Keratinocyte (primary cell): ENCODE measurements at regions not wholly inside any gene's neighbourhood (a gene's known extent, or its start where the extent isn't known, plus 50 kb on each side); places are given as distances from the start of the nearest gene placed in this dataset.

Source experiments
- DNase-seq: peaks from one replicate; pipeline ENCODE4 v3.0.0-alpha.2; 2011; ENCODE audit warnings: low read depth, missing footprints, low spot score
- FAIRE-seq: peaks from 2 replicates; lab custom pipeline; 2011; peaks lifted over from hg19 to GRCh38; lab: Jason Lieb, UNC
- H2AFZ ChIP-seq: 2 replicates; pipeline ENCODE4 v1.6.0; 2012; ENCODE audit warnings: low read length, control low read depth, inconsistent platforms; ENCODE audit not compliant: control insufficient read depth
- H3K27ac ChIP-seq: 2 replicates; pipeline ENCODE4 v1.5.1; 2011; ENCODE audit warnings: low read length; ENCODE audit not compliant: control insufficient read depth, insufficient read depth
- H3K27me3 ChIP-seq: 3 replicates; pipeline ENCODE4 v1.6.0; 2011; ENCODE audit warnings: low read length; ENCODE audit not compliant: control insufficient read depth, insufficient read depth; ENCODE audit errors: extremely low read depth
- H3K36me3 ChIP-seq, 2 experiments: 2 replicates in 1 of 2; 3 replicates in 1 of 2; pipeline ENCODE4 v1.5.1; 2011; ENCODE audit warnings: low read length in 2 of 2, mild to moderate bottlenecking in 1 of 2; ENCODE audit not compliant: control insufficient read depth in 2 of 2, insufficient read depth in 2 of 2; ENCODE audit errors: extremely low read depth in 1 of 2
- H3K4me1 ChIP-seq: 3 replicates; pipeline ENCODE4 v1.5.1; 2011; ENCODE audit warnings: low read length; ENCODE audit not compliant: control insufficient read depth, insufficient read depth; ENCODE audit errors: extremely low read depth
- H3K4me2 ChIP-seq: 3 replicates; pipeline ENCODE4 v1.6.0; 2011; ENCODE audit warnings: low read depth, low read length; ENCODE audit not compliant: control insufficient read depth, insufficient read depth; ENCODE audit errors: extremely low read depth
- H3K4me3 ChIP-seq, 3 experiments: fragments of 200-600 bp in 1 of 3; sonication (generic) in 1 of 3; 2 replicates in 2 of 3; 3 replicates in 1 of 3; pipeline ENCODE4 v1.5.1; 2011 to 2016; ENCODE audit warnings: low read length in 3 of 3, mild to moderate bottlenecking in 3 of 3, control low read depth in 2 of 3, inconsistent platforms in 1 of 3, low read depth in 1 of 3, mixed read lengths in 1 of 3, mixed run types in 1 of 3, moderate library complexity in 1 of 3; ENCODE audit not compliant: control insufficient read depth in 2 of 3, insufficient read depth in 2 of 3; ENCODE audit errors: extremely low read depth in 1 of 3
- H3K79me2 ChIP-seq: 2 replicates; pipeline ENCODE4 v1.6.0; 2012; ENCODE audit warnings: low read length; ENCODE audit not compliant: control insufficient read depth, insufficient read depth
- H3K9ac ChIP-seq: 3 replicates; pipeline ENCODE4 v1.6.0; 2011; ENCODE audit warnings: low read length; ENCODE audit not compliant: control insufficient read depth, insufficient read depth; ENCODE audit errors: extremely low read depth
- H3K9me1 ChIP-seq: 3 replicates; pipeline ENCODE4 v1.6.0; 2011; ENCODE audit warnings: low read length; ENCODE audit not compliant: control insufficient read depth, insufficient read depth; ENCODE audit errors: extremely low read depth
- H3K9me3 ChIP-seq: 2 replicates; pipeline ENCODE4 v1.5.1; 2012; ENCODE audit warnings: low read depth, low read length; ENCODE audit not compliant: control insufficient read depth
- H4K20me1 ChIP-seq: 3 replicates; pipeline ENCODE4 v1.6.0; 2011; ENCODE audit warnings: low read length; ENCODE audit not compliant: control insufficient read depth, insufficient read depth; ENCODE audit errors: extremely low read depth
- CTCF ChIP-seq, 3 experiments: IDR thresholded peaks in 1 of 3; conservative IDR thresholded peaks in 1 of 3; optimal IDR thresholded peaks in 1 of 3; 2 replicates in 2 of 3; 3 replicates in 1 of 3; pipeline versions ENCODE3 to v1.5.1; 2011; ENCODE audit warnings: low read length in 3 of 3, mild to moderate bottlenecking in 3 of 3, moderate library complexity in 2 of 3, control low read depth in 1 of 3, inconsistent platforms in 1 of 3; ENCODE audit not compliant: insufficient read depth in 2 of 3; ENCODE audit errors: extremely low read depth in 1 of 3
- EZH2 ChIP-seq: IDR thresholded peaks from one replicate; pipeline ENCODE4 v1.6.1; 2012; ENCODE audit warnings: inconsistent platforms, mild to moderate bottlenecking, low read length, moderate library complexity
- dilution Hi-C: fragments of 300-500 bp; cut with MboI; formaldehyde crosslinking; loops from one replicate; pipeline ENCODE4 v1.7.0; 2020; ENCODE audit warnings: low sequenced_read_pairs; ENCODE audit not compliant: extremely low pct_ligation_motif_present

- H3K4me3 ChIP-seq: no peak overlapping the region
- H3K36me3 ChIP-seq: no peaks in the 10 kb centered on the region
- DNase-seq (no peak), FAIRE-seq (no peak)
- no peak overlapping the region for H2AFZ ChIP-seq
- no peak overlapping the region for H3K4me2 ChIP-seq
- dilution Hi-C loops: no loop called here
- no peak overlapping the region for H3K27ac ChIP-seq
- no peak overlapping the region for H3K9ac ChIP-seq
- no peaks in the 10 kb centered on the region for H3K4me1 ChIP-seq
- TF ChIP-seq CTCF (optimal IDR thresholded peaks at IDR 0.05 in 1 of 3, IDR thresholded peaks at IDR 0.05 in 1 of 3, conservative IDR thresholded peaks at IDR 0.05 in 1 of 3; ENCODE audit: extremely low read depth in 1 of 3, insufficient read depth in 2 of 3, low read length in 3 of 3) (no peak), EZH2 (no peak)
- H3K27me3 ChIP-seq: no peaks in the 10 kb centered on the region
- no peaks in the 10 kb centered on the region for H3K9me3 ChIP-seq
- no peaks in the 10 kb centered on the region for H3K79me2 ChIP-seq
- no peaks in the 10 kb centered on the region for H4K20me1 ChIP-seq
- no peaks in the 10 kb centered on the region for H3K9me1 ChIP-seq
Observed at GRCh38 chr2:750628-751027, 73.4 kb upstream of the TMEM18 start.

- H2AFZ ChIP-seq: no peak overlapping the region
- no peaks in the 10 kb centered on the region for H3K9me1 ChIP-seq
- no peaks in the 10 kb centered on the region for H4K20me1 ChIP-seq
- H3K36me3 ChIP-seq: no peaks in the 10 kb centered on the region
- no peak overlapping the region for H3K4me3 ChIP-seq
- H3K9ac ChIP-seq: no peak overlapping the region
- H3K4me1 ChIP-seq: no peaks in the 10 kb centered on the region
- H3K79me2 ChIP-seq: no peaks in the 10 kb centered on the region
- no peak for FAIRE-seq
- dilution Hi-C loops: no loop called here
- no peaks in the 10 kb centered on the region for H3K27me3 ChIP-seq
- TF ChIP-seq EZH2 (no peak), CTCF (optimal IDR thresholded peaks at IDR 0.05 in 1 of 3, IDR thresholded peaks at IDR 0.05 in 1 of 3, conservative IDR thresholded peaks at IDR 0.05 in 1 of 3; ENCODE audit: extremely low read depth in 1 of 3, insufficient read depth in 2 of 3, low read length in 3 of 3) (no peak)
- H3K9me3 ChIP-seq: no peaks in the 10 kb centered on the region
- H3K27ac ChIP-seq: no peak overlapping the region
- no peak for DNase-seq
- H3K4me2 ChIP-seq: no peak overlapping the region
Observed at GRCh38 chr2:747762-748351, 70.7 kb upstream of the TMEM18 start.
